Ovary (tissue), 3 donors: ENCODE measurements at regions not wholly inside any gene's neighbourhood (a gene's known extent, or its start where the extent isn't known, plus 50 kb on each side); places are given as distances from the start of the nearest gene placed in this dataset.

Experiments
- POLR2A ChIP-seq: fragments of 450-650 bp; IDR thresholded peaks from one replicate; pipeline ENCODE4 v1.6.1; 2017; ENCODE audit warnings: antibody characterized with exemption, mild to moderate bottlenecking, moderate library complexity
- TF ChIP-seq, protein P1 (sequence below), 3 donors: fragments of 450-650 bp in 2 of 3; fragments of 200-600 bp in 1 of 3; IDR thresholded peaks; one replicate each; pipeline versions ENCODE4 v1.5.1 to v1.8.0; 2016 to 2022; ENCODE audit warnings: antibody characterized with exemption in 3 of 3, mild to moderate bottlenecking in 1 of 3
- donor health status: DM: no; HTN: no; CAD: no.

DNA sequence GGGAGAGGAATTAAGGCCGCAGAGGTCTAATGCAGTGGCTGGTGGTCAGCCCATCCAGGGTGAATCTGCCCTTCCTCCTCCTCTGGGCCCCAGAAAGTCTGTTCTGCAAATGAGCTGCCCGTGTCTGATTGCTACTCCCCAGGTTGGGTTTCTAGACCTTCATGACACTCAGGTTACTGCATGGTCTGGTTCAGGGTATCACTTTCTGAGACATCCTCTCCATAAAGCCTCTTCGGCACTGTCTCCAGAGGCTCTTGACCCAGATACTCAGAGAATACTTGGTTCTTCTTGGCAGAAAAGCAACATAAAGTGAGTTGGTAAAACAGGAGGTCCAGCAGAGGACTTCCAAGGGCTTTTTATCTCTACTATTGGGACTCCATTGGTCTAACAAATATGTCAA, 62.5 kb upstream of the GDNF start:
- no peak for TF ChIP-seq POLR2A
- TF ChIP-seq, protein P1, sequence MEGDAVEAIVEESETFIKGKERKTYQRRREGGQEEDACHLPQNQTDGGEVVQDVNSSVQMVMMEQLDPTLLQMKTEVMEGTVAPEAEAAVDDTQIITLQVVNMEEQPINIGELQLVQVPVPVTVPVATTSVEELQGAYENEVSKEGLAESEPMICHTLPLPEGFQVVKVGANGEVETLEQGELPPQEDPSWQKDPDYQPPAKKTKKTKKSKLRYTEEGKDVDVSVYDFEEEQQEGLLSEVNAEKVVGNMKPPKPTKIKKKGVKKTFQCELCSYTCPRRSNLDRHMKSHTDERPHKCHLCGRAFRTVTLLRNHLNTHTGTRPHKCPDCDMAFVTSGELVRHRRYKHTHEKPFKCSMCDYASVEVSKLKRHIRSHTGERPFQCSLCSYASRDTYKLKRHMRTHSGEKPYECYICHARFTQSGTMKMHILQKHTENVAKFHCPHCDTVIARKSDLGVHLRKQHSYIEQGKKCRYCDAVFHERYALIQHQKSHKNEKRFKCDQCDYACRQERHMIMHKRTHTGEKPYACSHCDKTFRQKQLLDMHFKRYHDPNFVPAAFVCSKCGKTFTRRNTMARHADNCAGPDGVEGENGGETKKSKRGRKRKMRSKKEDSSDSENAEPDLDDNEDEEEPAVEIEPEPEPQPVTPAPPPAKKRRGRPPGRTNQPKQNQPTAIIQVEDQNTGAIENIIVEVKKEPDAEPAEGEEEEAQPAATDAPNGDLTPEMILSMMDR (IDR thresholded peaks at IDR 0.05) = no peak
